Occipital lobe (tissue), 1 donor: ENCODE measurements at regions not wholly inside any gene's neighbourhood (a gene's known extent, or its start where the extent isn't known, plus 50 kb on each side); places are given as distances from the start of the nearest gene placed in this dataset.
"Not testable (repeated sequence)": the region's sequence is repeated elsewhere in the genome, so short reads cannot be mapped to it uniquely, and the experiment has no call there.

ENCODE experiments used
- DNase-seq: peaks from one replicate; lab custom pipeline; 2025; lab: John Stamatoyannopoulos, UW

DNA sequence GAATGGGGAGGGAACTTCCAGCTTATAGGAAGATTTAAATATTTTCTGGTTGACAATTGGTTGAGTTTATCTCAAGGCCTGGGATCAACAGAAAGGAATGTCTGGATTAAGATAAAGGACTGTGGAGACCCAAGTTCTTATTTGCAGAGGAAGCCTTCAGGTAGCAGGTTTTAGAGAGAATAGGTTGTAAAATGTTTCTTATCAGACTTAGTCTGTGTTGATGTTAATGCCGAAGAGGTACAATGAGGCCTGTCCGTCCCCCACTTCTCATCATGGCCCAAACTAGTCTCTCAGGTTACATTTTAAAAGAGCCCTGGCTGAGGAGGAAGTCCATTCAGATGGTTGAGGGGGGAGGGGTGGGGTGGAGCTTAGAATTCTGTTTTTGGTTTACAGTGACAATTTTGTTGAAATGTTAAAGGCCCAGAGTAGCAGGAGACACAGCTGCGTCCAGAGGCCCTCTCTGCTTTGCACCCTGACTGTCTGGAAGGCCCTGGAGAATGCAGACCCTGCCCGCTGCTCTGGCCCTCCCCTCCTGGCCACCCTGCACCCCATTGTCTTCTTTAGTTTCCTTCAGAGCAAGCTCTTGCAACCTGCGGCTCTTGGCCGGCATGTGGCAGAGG lies 672.5 kb upstream of the TMEM132C start:
- no peak for DNase-seq

DNA sequence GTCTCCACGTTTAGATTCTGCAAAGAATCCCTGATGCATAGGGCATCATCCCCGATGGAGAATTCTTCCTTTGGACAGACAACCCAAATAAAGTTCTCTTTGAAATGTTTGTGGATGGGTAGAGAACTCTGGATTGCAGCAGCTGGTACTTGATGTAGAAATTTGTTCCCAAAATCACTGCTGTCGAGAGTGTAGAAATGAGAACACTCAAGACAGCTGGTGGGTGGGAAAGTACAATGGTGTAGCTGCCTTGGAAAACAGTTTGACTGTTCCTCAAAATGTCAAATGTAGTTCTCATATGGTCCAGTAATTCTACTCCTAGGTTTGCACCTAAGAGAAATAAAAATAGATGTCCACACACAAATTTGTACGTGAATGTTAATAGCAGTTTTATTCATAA lies 671.5 kb upstream of the TMEM132C start:
- DNase-seq, result no peak

DNA sequence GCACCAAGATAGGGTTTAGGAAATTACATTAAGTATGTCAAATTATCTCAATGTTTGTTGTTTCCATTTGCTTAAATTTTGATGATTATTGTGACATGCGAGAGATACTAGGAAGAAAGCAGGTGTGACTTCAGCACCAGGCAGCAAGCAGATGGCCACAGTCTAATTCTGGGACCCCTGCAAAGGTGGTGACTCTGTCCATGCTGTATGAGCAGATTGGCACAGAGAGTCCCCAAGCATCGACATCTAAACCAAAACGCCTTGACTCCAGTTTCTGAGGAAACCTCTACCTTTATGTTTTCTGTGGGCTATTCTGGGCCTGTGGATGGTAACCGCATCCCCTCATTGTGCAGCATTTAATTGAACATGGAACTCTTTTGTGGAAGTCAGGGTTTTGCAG lies 670.1 kb upstream of the TMEM132C start:
- DNase-seq, result no peak

DNA sequence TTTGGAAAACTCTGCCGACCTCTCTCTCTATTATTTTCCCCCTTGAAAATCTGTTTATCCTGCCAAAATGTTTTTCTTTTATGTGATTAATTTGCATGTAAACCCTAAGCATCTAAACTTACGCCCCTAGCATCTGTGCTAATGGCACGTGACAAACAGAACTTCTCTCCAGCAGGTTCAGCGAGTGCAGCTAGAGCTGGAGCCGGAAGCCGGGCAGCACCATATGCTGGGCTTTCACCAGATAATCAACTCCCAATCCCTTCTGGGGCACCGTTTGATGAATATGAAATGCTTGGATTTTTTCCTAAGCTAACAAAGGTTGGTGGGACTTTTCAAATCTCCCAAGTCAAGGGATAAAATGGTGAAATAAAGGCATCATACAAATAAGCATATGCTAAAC lies 667.5 kb upstream of the TMEM132C start:
- DNase-seq, result no peak

DNA sequence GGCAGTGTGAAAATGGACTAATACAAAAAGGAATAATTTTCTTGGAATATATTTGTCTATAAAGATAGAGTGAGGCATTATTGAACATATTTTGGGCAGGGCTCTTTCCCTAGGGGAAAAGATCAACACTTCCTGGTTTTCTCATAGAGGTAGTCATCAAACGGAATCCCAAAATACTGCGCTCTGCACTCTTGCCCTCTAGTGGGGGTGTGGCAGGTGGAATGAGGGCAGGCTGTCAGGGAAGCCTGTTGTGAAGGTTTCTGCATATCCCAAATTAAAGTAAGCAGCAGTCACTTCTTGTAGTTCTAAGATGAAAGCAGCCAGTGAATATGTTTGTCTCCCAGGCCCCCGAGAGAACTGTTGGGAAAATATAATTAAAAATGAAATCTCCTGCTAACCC lies 666.8 kb upstream of the TMEM132C start:
- DNase-seq, result no peak

DNA sequence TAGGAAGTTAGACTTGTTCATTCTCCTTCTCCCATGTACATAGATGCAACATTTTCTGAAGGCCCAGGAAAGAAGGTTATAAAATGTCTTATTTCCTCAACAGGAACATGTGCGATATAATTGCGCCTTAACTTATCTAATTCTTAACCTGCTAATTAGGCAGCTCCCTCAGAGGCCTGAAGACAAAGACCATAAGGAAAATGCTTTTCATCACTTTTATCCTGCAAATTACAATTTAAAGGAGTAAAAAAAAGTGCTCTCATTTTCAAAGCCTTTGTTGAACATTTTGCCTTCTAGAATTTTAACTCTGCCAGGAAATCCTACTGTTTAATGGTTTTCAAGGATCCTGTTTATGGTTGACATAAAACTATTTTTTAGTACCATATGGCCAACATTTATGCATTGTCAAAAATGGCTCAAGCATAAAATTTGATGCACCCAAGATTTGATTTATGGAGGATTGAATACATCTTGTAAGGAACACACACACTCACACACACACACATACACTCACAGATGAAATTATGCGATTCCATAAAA lies 660.4 kb upstream of the TMEM132C start:
- DNase-seq, result no peak

DNA sequence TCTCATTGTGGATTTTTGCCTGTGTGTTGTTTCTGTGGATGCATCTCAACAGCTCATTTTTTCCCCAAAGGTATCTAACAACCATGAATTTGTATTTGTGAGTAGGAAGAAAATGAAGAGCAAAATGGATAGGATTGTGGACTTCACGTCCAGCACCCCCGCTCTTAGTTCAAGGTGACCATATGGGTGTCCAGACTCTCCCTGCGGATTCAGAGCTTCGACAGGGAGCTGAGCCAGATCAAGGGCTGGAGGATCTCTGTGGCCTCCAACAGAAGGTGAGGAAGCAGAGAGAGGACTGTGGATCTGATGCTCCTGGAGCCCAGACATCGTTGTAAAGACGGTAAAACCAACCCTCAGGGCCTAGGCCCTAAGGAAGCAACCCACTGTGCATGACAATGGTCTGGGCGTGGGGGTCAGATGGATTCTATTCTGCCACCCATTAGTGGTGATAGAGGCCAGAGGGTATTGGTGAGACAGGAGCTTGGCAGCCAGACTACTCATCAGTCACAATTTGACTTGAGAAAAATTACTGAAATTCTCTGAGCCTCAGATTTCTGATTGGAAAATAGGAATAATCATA lies 659.7 kb upstream of the TMEM132C start:
- DNase-seq, result no peak

DNA sequence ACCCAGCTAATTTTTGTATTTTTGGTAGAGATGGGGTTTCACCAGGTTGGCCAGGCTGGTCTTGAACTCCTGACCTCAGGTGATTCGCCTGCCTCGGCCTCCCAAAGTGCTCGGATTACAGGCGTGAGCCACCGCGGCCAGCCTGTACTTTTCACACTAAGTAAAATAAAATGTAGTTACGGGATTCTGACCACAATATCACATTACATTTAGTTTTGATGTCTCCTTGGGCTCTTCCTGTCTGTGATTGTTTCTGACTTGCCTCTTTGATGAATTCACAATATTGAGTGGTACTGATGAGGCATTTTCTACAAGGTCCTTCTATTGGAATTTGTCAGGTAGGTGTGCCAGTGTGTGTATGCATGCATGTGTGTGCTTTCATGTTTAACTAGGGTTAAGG lies 658.6 kb upstream of the TMEM132C start:
- not testable (repeated sequence) for DNase-seq

DNA sequence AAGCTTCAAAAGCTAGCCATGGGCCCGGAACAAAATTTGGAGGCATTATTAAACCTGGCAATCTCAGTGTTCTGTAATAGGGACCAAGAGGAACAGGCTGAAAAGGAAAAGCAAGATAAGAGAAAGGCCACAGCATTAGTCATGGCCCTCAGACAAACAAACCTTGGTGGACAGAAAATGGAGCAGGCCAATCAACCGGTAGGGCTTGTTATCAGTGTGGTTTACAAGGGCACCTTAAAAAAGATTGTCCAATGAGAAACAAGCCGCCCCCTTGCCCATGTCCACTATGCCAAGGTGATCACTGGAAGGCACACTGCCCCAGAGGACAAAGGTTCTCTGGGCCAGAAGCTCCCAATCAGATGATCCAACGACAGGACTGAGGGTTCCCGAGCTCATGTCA lies 653.9 kb upstream of the TMEM132C start:
- DNase-seq, result no peak

DNA sequence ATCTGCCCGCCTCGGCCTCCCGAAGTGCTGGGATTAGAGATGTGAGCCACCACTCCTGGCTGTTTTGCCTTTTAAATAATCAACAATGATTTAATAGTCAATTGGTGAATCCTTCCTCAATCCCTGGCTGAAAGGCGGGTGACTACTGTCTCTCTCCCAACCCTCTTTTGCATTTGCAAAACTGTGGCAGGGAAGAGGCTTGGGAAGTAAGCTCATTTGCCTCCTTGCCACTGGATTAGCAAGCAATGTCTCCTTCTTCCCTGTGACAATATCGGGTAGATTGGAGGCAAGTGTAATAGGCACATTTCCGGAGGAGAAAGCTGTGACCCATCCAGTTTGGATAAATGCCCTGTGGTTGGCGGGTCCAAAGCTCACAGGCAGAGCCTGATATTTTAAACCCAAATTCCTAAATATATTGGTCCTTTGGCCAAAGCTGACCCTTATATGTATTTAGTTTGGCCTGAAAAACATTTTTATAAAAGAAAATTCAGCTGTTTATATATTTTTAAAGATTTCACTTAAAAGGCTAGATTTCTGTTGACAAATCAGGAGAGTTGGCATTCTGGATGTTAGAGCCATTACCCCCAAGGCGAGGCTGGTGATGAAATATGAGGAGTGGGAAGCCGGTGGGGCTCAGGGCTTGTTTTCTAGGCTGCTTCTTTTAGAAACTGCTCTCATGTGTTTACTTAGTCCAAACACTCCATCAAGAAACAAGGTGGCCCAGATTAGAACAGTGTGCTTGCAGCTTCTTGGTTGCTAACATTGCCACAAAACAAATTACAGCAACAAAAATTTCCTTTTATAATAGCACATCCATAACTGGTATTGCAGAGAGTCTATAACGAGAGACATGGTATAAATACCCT lies 646.9 kb upstream of the TMEM132C start:
- DNase-seq, result no peak

DNA sequence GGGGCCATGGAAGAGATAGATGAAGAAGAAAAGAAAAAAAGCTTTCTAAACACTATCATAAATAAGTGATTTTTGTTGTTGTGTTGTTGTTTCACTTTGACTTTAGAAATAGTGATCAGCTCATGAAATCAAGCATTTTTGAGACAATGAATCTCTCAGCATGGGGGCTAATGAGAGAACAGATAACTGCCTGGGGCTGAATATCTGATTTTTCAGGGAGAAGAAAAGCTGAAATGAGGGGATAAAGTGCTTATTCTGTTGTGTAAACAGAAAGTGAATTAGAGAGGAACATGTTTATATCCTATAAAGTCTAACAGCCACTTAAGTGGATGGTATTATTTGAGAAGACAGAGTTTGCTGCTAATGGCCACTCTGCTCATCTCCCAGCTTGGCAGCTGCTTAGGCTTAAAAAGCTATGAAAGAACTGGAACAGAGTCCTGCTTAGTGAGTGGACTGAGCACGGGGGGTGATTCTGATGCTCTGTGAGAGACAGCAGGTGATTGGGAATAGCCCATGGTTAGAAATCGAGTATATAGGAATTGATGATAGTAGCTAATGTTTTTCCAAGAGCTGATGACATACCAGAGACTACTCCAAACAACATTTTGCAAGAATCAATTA lies 646.1 kb upstream of the TMEM132C start:
- no peak for DNase-seq

DNA sequence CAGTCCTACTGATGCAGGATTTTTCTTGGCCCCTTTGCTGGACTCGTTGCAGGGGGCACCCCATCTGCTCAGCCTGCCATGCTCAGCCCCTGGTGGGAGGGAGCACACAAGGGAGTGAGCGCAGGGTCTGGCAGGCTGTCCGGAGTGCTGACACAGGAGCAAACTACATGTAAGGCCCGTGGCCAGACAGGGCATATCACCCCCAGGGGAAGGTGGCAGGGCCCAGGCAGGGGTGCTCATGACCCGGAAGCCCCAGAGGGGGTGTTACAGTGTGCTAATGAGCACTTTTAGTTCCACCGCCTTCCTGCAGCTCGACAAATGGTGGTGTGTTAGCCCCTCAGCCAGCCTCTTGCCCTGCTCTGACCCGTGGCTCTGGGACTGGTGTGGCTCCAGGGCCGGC lies 645.6 kb upstream of the TMEM132C start:
- no peak for DNase-seq

DNA sequence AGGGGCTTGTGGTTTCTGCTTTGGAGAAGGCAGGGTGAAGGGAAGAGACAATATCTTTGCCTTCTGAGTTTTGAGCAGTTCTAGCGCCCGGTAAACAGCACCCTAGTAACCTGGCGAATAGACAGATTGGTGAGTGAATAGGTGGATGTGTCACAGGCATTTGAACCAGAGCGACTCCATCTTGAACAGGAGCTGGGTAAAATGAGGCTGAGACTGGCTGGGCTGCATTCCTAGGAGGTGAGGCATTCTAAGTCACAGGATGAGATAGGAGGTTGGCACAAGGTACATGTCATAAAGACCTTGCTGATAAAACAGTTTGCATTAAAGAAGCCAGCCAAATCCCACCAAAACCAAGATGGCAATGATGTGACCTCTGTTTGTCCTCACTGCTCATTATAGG lies 643.6 kb upstream of the TMEM132C start:
- no peak for DNase-seq

DNA sequence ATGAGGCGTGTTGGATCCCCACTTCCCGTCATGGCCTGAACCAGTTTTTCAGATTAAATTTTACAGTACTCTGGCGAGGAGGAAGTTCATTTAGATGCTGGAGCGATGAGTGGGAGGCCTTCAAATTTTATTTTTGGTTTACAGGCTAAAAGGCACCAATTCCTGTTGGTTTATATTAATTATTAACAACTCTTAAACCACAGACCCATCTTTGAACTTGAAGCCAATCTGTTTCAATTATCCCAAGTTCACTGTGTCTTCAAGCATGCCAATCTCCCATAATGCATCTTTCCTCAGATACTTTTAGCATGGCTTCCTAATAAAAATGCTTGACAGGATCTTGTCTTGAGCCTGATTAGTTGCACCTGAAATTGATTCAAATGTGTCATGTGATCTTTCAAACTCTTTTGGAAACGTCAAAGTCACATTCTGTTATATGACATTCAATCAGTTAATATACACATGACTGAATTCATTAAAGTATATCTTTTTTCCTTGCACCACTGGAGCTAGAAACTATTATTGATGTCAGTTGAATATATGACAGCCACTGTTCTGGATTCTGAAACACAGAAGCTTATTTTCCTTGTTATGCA lies 641.7 kb upstream of the TMEM132C start:
- no peak for DNase-seq

DNA sequence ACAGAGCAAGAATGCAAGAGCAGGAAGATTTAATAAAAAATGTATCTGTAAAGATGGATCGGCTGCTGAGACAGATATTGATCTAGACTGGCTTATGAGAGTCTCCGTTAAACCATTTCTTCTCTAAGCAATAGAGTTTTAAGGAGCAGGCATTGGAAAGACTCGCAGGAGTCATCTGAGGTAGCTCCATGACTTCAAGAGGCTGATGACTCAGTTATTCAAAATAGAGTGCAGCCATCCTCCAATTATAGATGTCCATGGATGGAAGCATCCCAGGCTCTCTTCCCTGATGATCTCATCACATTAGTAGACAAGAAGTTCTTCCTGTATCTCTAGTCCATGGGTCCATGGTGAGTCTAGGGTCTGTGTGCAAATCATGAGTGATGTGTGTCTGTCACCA lies 638.3 kb upstream of the TMEM132C start:
- no peak for DNase-seq

DNA sequence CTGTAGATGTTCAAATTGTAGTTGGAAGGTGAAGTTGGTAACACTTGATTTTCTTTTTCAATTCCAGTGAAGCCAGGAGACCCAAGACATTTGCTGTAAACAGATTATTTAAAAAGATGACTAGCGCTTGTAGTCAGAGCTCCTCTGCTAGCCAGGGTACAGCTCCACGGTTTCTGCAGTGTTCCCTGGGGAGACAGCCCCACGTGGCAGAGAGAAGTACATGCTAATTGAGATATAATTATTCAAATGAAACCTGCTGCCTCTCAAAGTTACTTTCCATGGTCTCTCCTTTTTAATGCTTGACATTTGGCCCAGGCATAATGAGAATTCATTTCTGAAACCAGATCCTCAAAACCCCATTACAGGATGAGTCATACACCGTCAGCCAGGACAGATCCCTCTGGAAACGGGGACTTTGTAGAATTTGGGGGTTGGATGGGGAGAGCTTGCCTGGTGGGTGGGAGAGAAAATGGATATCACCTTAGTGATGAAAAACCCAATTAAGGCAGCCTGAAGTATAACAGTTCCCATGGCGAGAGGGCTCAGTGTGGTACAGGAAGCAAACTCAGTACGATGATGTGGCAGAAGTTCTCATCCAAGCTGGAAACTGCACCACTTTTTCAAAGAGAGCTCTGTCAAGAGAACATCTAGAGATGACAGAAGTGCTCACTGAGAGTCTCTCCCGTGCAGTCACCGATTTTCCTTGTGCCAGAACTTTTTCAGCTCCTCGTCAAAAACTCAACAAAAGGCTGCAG lies 637.7 kb upstream of the TMEM132C start:
- DNase-seq, result peak; percentile 25

DNA sequence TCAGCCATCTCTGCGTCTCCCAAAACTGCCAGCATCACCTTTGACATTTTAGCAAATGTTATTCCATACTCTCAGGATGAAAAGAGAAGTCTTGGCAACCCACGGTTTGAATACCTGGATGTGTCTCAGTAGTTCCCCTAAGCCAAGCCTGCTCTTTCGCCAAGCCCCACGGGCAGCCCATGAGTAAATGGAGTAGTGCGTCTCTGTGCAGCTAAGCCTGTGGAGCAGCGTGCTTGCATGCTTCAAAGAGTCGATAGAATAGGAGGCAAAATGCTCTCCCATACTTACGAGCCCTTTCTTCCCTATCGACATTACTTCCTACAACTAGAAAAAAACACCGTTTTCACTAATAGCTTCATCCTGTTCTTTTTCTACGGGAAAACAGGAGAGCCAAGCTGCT lies 634.5 kb upstream of the TMEM132C start:
- DNase-seq, result no peak

DNA sequence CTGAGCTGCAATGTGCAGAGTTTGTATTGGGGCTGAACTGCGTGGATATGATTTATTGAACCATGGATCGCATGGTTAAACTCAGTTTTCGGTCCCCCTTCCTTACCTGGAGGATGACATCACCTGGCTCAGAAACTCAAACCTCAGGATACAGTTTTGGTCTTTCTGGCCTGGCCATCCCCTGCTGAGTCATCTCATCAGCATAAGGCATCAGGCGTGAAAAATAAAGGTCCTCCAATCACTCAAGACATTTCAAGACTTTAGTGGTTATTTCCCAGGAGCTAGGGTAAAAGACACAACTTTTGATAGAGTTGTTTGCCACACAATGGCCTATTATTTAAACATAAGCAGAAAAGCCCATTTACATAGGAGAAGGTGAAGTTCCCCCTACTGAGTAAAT lies 631.1 kb upstream of the TMEM132C start:
- no peak for DNase-seq

DNA sequence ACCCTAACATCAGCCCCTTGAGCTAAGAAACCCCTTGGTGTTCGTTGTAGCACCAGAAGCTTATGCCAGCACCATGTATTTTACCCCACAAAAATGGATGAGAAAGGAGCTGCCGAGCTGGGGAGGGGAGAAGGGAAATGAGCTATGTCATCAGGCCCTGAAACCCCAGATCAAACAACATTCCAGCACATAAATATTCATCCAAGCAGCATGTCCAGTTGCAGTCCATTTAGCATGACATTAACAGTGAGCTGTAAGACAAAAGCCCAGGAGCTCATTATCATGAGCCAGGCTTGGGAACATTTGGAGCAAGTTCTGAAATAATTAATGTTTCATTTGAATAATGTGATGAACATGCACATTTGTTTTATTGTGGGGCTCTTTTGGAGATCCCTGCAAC lies 630.1 kb upstream of the TMEM132C start:
- no peak for DNase-seq

DNA sequence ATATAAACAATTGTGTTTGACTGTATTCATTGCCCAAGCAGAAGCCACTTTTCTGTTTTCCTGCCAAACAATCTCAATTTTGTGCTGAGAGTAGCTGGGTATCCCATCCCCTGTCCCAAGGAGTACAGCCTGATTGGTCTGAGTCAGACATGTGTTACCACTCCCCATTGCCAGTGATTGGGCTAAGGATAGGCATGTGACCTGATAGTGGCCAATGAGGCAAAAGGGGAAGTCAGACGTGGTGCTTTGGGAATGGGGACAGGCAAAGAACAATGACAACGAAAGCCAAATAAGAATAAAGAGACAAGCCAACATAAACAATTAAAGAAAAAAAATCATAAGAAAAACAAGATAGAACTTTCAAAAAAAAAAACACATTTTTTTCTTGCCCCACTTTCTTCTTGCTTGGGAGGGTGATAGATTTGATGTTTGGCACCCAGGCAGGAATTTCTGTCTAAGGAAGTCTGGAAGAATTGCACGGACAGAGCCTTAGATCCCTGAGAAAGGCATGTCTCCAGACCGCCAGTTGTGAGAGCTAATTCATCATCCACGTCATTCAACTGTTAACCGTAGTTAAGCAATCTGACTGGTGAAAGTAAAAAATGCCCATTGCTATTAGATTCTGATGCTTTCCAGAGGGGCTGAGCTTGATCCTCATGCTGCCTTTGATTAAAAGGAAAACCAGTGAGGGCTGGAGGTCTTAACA lies 626.6 kb upstream of the TMEM132C start:
- DNase-seq, result no peak
